ENCODE measurements at regions not wholly inside any gene's neighbourhood (a gene's known extent, or its start where the extent isn't known, plus 50 kb on each side); places are given as distances from the start of the nearest gene placed in this dataset.

DNA sequence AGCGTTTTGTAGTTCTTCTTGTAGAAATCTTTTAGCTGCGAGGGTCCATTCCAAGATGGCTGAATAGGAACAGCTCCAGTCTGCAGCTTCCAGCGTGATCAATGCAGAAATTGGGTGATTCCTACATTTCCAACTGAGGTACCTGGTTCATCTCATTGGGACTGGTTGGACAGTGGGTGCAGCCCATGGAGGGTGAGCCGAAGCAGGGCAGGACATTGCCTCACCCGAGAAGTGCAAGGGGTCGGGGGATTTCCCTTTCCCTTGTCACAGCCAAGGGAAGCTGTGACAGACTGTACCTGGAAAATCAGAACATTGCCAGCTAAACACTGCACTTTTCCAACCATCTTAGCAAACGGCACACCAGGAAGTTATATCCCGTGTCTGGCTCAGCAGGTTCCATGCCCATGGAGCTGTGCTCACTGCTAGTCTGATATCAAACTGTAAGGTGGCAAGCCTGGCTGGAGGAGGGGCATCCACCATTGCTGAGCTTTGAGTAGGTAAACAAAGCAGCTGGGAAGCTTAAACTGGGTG, 176.0 kb upstream of the SPRY2 start:
- intact Hi-C loops (cut with DNase I), result no loop called here
- TF ChIP-seq, protein P1, sequence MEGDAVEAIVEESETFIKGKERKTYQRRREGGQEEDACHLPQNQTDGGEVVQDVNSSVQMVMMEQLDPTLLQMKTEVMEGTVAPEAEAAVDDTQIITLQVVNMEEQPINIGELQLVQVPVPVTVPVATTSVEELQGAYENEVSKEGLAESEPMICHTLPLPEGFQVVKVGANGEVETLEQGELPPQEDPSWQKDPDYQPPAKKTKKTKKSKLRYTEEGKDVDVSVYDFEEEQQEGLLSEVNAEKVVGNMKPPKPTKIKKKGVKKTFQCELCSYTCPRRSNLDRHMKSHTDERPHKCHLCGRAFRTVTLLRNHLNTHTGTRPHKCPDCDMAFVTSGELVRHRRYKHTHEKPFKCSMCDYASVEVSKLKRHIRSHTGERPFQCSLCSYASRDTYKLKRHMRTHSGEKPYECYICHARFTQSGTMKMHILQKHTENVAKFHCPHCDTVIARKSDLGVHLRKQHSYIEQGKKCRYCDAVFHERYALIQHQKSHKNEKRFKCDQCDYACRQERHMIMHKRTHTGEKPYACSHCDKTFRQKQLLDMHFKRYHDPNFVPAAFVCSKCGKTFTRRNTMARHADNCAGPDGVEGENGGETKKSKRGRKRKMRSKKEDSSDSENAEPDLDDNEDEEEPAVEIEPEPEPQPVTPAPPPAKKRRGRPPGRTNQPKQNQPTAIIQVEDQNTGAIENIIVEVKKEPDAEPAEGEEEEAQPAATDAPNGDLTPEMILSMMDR (IDR thresholded peaks at IDR 0.05), result no peak
- H3K27me3 ChIP-seq (replicated peaks; ENCODE audit: insufficient read depth), result no peaks in the 10 kb centered on the region
- H3K27ac ChIP-seq, result no peak overlapping the region
- H3K4me1 ChIP-seq (replicated peaks), result no peaks in the 10 kb centered on the region
- H3K4me3 ChIP-seq, result no peak overlapping the region
- no peaks in the 10 kb centered on the region for H3K36me3 ChIP-seq
- no peak for DNase-seq (ENCODE audit: low spot score)
- no peaks in the 10 kb centered on the region for H3K9me3 ChIP-seq
- 95% methylated on average over 8 of the region's 8 CpGs for WGBS

DNA sequence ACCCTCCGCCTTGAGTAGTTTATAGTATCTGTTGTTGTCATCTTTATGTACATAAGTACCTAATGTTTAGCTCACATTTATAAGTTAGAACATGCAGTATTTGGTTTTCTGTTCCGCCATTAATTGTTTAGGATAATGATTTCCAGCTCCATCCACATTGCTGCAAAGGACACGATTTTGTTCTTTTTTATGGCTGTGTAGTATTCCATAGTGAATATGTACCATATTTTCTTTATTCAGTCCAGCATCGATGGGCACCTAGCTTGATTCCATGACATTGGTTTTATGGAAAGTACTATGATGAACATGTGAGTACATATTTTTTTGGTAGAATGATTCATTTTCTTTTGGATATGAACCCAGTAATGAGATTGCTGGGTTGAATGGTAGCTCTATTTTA, 174.4 kb upstream of the SPRY2 start:
- Histone ChIP-seq H3K36me3 (no peaks in the 10 kb centered on the region), H3K4me1 (replicated peaks) (no peaks in the 10 kb centered on the region), H3K27ac (no peak overlapping the region), H3K4me3 (no peak overlapping the region), H3K9me3 (no peaks in the 10 kb centered on the region), H3K27me3 (replicated peaks; ENCODE audit: insufficient read depth) (no peaks in the 10 kb centered on the region)
- no peak for TF ChIP-seq POLR2AphosphoS5 (IDR thresholded peaks at IDR 0.05)
- TF ChIP-seq, protein P1 (IDR thresholded peaks at IDR 0.05), result no peak
- TF ChIP-seq POLR2A (IDR thresholded peaks at IDR 0.05), result no peak
- intact Hi-C loops (cut with DNase I), result no loop called here
- 96% methylated on average over 4 of the region's 4 CpGs for WGBS
- DNase-seq (ENCODE audit: low spot score), result no peak

DNA sequence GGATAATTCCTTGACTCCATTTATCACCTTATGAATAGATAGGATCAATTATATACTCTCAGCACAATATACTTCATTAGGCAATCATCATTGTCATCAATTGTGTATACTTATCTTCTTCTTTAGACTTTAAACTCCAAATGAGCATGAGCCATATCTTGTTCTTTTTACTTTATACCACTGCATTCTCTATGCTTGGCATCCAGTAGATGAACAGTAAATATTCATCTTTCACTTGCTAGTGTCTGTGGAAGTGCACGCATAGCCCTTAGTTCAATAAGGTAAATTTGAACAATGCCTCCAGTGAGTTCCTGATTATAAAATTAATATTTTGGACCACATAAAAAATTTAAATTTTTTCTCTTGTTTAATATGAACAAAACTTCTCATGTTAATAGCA, 172.3 kb upstream of the SPRY2 start:
- no peak overlapping the region for H3K4me3 ChIP-seq
- WGBS, result 59% methylated on average over 1 of the region's 1 CpG
- H3K9me3 ChIP-seq, result no peaks in the 10 kb centered on the region
- no peaks in the 10 kb centered on the region for H3K27me3 ChIP-seq (replicated peaks; ENCODE audit: insufficient read depth)
- intact Hi-C loops (cut with DNase I), result no loop called here
- no peaks in the 10 kb centered on the region for H3K4me1 ChIP-seq (replicated peaks)
- no peak overlapping the region for H3K27ac ChIP-seq
- no peaks in the 10 kb centered on the region for H3K36me3 ChIP-seq
- TF ChIP-seq, protein P1 (IDR thresholded peaks at IDR 0.05), result no peak
- TF ChIP-seq POLR2AphosphoS5 (IDR thresholded peaks at IDR 0.05) (no peak), POLR2A (IDR thresholded peaks at IDR 0.05) (no peak)
- DNase-seq (ENCODE audit: low spot score), result no peak

DNA sequence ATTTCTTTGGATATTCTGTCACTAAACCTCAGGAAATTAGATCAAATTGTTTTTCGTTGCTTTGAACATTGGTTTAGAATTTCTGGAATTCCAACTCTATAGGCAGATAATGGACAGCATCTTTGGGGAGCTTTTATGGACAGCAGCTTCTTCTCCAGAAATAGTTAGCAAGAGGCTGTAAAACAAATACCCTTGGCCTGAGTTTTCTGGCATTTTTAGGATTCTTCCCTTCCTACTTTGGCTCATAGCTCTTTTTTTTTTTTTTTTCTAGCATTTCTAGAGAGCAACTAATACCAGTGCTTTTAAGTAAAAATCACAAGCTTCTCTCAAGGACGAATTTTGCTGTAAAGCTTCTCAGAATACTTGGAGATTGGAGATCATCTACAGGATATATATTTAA, 169.8 kb upstream of the SPRY2 start:
- TF ChIP-seq POLR2A (IDR thresholded peaks at IDR 0.05) (no peak), POLR2AphosphoS5 (IDR thresholded peaks at IDR 0.05) (no peak)
- TF ChIP-seq, protein P1 (IDR thresholded peaks at IDR 0.05), result no peak
- H3K27me3 ChIP-seq (replicated peaks; ENCODE audit: insufficient read depth), result no peaks in the 10 kb centered on the region
- H3K4me1 ChIP-seq (replicated peaks), result no peaks in the 10 kb centered on the region
- no peak for DNase-seq (ENCODE audit: low spot score)
- intact Hi-C loops (cut with DNase I), result no loop called here
- H3K36me3 ChIP-seq, result no peaks in the 10 kb centered on the region
- no peaks in the 10 kb centered on the region for H3K9me3 ChIP-seq
- 84% methylated on average over 2 of the region's 2 CpGs for WGBS
- no peak overlapping the region for H3K27ac ChIP-seq
- H3K4me3 ChIP-seq, result no peak overlapping the region

DNA sequence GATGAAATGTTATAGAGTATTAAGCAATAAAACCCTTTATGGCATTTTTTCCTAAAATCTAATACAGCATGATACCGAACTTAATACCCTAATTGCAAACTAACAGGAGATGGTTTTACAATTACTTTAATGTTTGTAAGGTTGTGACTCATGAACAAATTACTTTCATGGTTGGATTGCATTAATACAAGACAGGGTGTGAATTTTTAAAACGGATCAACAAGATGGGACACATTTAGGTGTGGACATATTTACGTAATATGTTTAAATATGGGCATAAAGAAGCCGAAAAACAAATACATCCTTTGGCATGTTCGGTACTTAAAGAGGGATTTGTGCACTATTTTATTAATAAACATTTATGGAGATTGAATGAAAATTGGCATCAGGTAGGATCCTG, 168.3 kb upstream of the SPRY2 start:
- TF ChIP-seq POLR2A (IDR thresholded peaks at IDR 0.05) (no peak), POLR2AphosphoS5 (IDR thresholded peaks at IDR 0.05) (no peak)
- TF ChIP-seq, protein P1 (IDR thresholded peaks at IDR 0.05), result no peak
- intact Hi-C loops (cut with DNase I), result no loop called here
- 78% methylated on average over 5 of the region's 5 CpGs for WGBS

More for the DNA sequence above, 168.3 kb upstream of the SPRY2 start:
- DNase-seq (ENCODE audit: low spot score), result no peak
- H3K4me3 ChIP-seq, result no peak overlapping the region
- no peaks in the 10 kb centered on the region for H3K36me3 ChIP-seq
- no peak overlapping the region for H3K27ac ChIP-seq
- H3K4me1 ChIP-seq (replicated peaks), result no peaks in the 10 kb centered on the region
- H3K9me3 ChIP-seq, result no peaks in the 10 kb centered on the region
- no peaks in the 10 kb centered on the region for H3K27me3 ChIP-seq (replicated peaks; ENCODE audit: insufficient read depth)
